ENCODE measurements at regions not wholly inside any gene's neighbourhood (a gene's known extent, or its start where the extent isn't known, plus 50 kb on each side); places are given as distances from the start of the nearest gene placed in this dataset.
"Not testable (repeated sequence)": the region's sequence is repeated elsewhere in the genome, so short reads cannot be mapped to it uniquely, and the experiment has no call there.

- DNase-seq = no peak
Measured at GRCh38 chr12:68425998-68426397, 93.8 kb upstream of the MDM1 start.

- no peak for DNase-seq
Measured at GRCh38 chr12:68428211-68428610, 96.0 kb upstream of the MDM1 start.

- DNase-seq = no peak
Measured at GRCh38 chr12:68428724-68429501, 96.8 kb upstream of the MDM1 start.

GRCh38 chr12:68429696-68430095, 97.5 kb upstream of the MDM1 start:
- DNase-seq = no peak

GRCh38 chr12:68431786-68432185, 99.6 kb upstream of the MDM1 start:
- no peak for DNase-seq

- no peak for DNase-seq
Measured at GRCh38 chr12:68432622-68433021, 100.5 kb upstream of the MDM1 start.

GRCh38 chr12:68434391-68435298, 102.5 kb upstream of the MDM1 start:
- no peak for DNase-seq

- DNase-seq = no peak
Measured at GRCh38 chr12:68435299-68435637, 103.1 kb upstream of the MDM1 start.

GRCh38 chr12:68435816-68436215, 103.7 kb upstream of the MDM1 start:
- peak; percentile 63 for DNase-seq

- no peak for DNase-seq
Measured at GRCh38 chr12:68438601-68439000, 106.4 kb upstream of the MDM1 start.

- no peak for DNase-seq
Measured at GRCh38 chr12:68439368-68440045, 107.3 kb upstream of the MDM1 start.

GRCh38 chr12:68440068-68440581, 108.0 kb upstream of the MDM1 start:
- DNase-seq = peak; percentile 65

GRCh38 chr12:68441167-68441566, 109.0 kb upstream of the MDM1 start:
- no peak for DNase-seq

- DNase-seq = not testable (repeated sequence)
Measured at GRCh38 chr12:68442353-68442972, 110.3 kb upstream of the MDM1 start.

- DNase-seq = not testable (repeated sequence)
Measured at GRCh38 chr12:68443695-68444094, 111.5 kb upstream of the MDM1 start.

GRCh38 chr12:68445824-68446223, 113.7 kb upstream of the MDM1 start:
- no peak for DNase-seq

- no peak for DNase-seq
Measured at GRCh38 chr12:68446384-68446783, 114.2 kb upstream of the MDM1 start.

- no peak for DNase-seq
Measured at GRCh38 chr12:68446901-68447796, 115.0 kb upstream of the MDM1 start.

- DNase-seq = no peak
Measured at GRCh38 chr12:68447797-68448260, 115.7 kb upstream of the MDM1 start.

- no peak for DNase-seq
Measured at GRCh38 chr12:68449196-68449595, 117.0 kb upstream of the MDM1 start.

GRCh38 chr12:68450947-68451260, 118.7 kb upstream of the MDM1 start:
- DNase-seq = no peak

Data from tongue (tissue), 1 donor.